UCSD-AML1 (cell line): ENCODE measurements at regions not wholly inside any gene's neighbourhood (a gene's known extent, or its start where the extent isn't known, plus 50 kb on each side); places are given as distances from the start of the nearest gene placed in this dataset.

Experiments used
- DNase-seq: peaks from one replicate; lab custom pipeline; 2025; ENCODE audit not compliant: unreplicated experiment; lab: John Stamatoyannopoulos, UW

- DNase-seq: no peak
Observed at GRCh38 chr15:93223803-93224202, 134.8 kb upstream of the RGMA start.

GRCh38 chr15:93221759-93222158 lies 132.7 kb upstream of the RGMA start:
- DNase-seq: no peak

GRCh38 chr15:93219859-93220420 lies 130.9 kb upstream of the RGMA start:
- DNase-seq: no peak

- DNase-seq: no peak
Observed at GRCh38 chr15:93217343-93217742, 128.3 kb upstream of the RGMA start.

- DNase-seq: no peak
Observed at GRCh38 chr15:93214106-93214505, 125.1 kb upstream of the RGMA start.

- no peak for DNase-seq
Observed at GRCh38 chr15:93213281-93213680, 124.3 kb upstream of the RGMA start.

- no peak for DNase-seq
Observed at GRCh38 chr15:93212578-93212977, 123.6 kb upstream of the RGMA start.

GRCh38 chr15:93210995-93211394 lies 122.0 kb upstream of the RGMA start:
- DNase-seq: no peak

- DNase-seq: no peak
Observed at GRCh38 chr15:93209690-93210445, 120.9 kb upstream of the RGMA start.

- DNase-seq: no peak
Observed at GRCh38 chr15:93206893-93207292, 117.9 kb upstream of the RGMA start.

GRCh38 chr15:93205413-93205812 lies 116.4 kb upstream of the RGMA start:
- no peak for DNase-seq

- no peak for DNase-seq
Observed at GRCh38 chr15:93203036-93203435, 114.0 kb upstream of the RGMA start.

- DNase-seq: no peak
Observed at GRCh38 chr15:93202405-93202804, 113.4 kb upstream of the RGMA start.

GRCh38 chr15:93201940-93202339 lies 112.9 kb upstream of the RGMA start:
- DNase-seq: no peak

GRCh38 chr15:93200837-93201226 lies 111.8 kb upstream of the RGMA start:
- no peak for DNase-seq

GRCh38 chr15:93200081-93200836 lies 111.2 kb upstream of the RGMA start:
- no peak for DNase-seq

- no peak for DNase-seq
Observed at GRCh38 chr15:93196135-93196670, 107.2 kb upstream of the RGMA start.

GRCh38 chr15:93195109-93195508 lies 106.1 kb upstream of the RGMA start:
- DNase-seq: no peak

GRCh38 chr15:93190238-93190637 lies 101.2 kb upstream of the RGMA start:
- DNase-seq: no peak

GRCh38 chr15:93189561-93189960 lies 100.5 kb upstream of the RGMA start:
- DNase-seq: no peak

GRCh38 chr15:93188236-93188635 lies 99.2 kb upstream of the RGMA start:
- no peak for DNase-seq

- DNase-seq: no peak
Observed at GRCh38 chr15:93185796-93186195, 96.8 kb upstream of the RGMA start.
